ENCODE measurements at regions not wholly inside any gene's neighbourhood (a gene's known extent, or its start where the extent isn't known, plus 50 kb on each side); places are given as distances from the start of the nearest gene placed in this dataset.
"Not testable (repeated sequence)": the region's sequence is repeated elsewhere in the genome, so short reads cannot be mapped to it uniquely, and the experiment has no call there.

GRCh38 chr21:27380303-27380702 lies 413.4 kb upstream of the ADAMTS5 start:
- no peak for DNase-seq (ENCODE audit: low read depth in 2 of 2)

GRCh38 chr21:27379354-27379753 lies 412.5 kb upstream of the ADAMTS5 start:
- no peak for DNase-seq (ENCODE audit: low read depth in 2 of 2)

- DNase-seq (ENCODE audit: low read depth in 2 of 2) = no peak
Measured at GRCh38 chr21:27372381-27372780, 405.5 kb upstream of the ADAMTS5 start.

- DNase-seq (ENCODE audit: low read depth in 2 of 2) = no peak
Measured at GRCh38 chr21:27371975-27372331, 405.1 kb upstream of the ADAMTS5 start.

DNA sequence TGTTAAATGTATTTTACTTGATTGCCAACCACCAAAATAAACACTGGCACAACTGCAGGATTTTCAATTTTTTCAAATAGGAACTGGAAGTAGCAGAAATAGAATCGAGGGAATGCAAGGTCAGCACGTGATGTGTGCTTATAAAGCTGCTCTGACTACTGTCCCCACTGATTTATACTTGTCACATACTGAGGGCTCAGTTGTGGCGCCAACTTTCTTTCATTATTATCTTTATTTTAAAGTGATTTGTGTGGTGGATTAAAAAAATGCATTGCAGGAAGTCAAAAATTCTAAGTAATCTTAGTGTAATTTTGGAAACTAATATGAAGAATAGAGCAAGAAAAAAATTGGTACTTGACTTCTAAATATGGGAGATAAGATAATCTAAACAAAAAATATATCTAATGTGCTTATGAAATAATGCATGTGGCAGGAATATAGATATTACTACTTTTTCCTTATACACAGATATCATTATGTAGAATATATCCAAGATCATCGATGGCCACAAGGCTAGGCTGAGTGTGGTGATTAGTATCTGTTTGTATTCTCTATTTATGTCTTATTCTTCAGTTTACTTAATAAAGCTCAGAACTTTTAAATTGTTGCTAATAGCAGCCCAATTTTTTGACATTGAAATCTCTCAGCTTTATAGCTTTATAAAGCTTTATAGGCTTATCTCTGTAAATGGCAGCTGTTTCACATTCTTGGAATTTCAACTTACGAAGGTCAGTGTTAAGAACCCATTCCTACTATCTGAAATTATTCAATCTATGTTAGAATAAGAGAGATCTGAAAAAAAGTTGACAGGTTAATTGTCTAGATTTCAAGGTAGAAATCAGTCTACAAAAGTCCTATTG lies 404.5 kb upstream of the ADAMTS5 start:
- DNase-seq (ENCODE audit: low read depth in 2 of 2) = no peak

DNA sequence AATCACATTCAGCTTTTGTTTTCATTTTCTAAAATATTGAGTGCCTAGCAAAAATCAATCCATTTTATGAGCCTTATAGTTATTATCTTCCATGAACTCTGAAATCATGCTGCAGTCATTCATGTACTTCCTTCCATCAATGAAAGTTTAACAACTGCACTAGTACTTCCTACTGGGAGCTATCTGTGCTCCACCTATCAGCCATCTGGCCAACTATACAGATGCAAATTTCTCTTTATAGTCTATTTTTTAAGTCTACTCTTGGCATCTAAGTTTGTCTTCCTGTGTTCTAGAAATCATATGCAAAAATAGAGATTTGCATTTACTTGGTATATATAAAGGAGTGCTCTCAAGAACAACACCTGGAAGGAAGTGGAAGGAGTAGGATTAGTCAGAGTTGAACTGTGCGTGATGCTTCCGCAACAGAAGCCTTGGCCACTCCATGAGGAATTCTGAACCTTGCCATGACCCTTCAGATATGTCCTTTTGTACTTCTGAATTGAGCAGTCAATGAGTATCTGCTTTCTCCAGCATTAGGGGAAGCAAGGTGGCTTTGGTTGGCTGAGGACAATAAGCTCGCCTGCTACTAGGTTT lies 403.2 kb upstream of the ADAMTS5 start:
- DNase-seq (ENCODE audit: low read depth in 2 of 2) = no peak

DNA sequence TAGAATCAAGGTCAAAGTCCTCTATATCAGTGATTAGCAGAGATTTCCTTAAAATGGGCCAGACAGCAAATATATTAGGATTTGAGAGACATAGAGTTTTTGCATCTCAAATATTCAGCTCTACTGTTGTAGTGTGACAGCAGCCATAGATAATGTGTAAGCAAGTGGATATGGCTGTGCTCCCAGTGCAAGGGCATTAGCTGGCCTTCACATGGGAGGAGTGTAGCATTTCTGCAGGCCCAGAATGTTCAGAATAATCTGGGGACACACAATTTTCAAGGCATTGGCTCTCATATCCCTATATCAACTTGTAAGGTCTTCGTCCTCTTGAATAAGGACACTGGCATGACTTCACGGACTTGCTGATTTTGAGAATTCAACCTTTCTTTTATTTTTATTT lies 402.3 kb upstream of the ADAMTS5 start:
- no peak for DNase-seq (ENCODE audit: low read depth in 2 of 2)

DNA sequence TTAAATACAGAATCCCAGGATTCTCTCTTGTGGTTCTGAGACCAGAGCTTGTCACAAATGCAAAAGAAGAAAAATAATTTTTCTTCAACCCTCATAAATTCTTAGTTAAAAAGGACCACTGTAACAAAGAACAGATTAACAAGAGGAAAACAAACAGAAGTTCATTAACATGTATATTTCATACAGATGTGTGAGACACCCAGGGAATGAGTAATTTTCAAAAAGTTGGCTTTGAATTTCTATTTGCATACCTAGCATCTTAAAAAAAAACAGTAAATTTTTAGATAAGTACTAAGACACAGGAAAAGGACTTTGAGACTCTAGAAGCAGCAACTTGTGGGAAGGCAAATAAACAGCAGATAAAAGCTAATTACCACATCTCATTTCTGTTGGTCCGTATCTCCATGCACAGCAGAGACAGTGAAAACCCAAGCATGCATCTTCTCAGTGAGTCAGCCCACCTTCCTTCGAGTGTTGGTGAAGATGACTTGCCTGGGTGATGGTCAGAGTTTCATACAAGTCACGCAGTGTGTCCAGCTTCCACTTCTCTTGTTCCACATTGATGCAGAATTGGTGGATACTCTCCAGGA lies 399.9 kb upstream of the ADAMTS5 start:
- no peak for DNase-seq (ENCODE audit: low read depth in 2 of 2)

DNA sequence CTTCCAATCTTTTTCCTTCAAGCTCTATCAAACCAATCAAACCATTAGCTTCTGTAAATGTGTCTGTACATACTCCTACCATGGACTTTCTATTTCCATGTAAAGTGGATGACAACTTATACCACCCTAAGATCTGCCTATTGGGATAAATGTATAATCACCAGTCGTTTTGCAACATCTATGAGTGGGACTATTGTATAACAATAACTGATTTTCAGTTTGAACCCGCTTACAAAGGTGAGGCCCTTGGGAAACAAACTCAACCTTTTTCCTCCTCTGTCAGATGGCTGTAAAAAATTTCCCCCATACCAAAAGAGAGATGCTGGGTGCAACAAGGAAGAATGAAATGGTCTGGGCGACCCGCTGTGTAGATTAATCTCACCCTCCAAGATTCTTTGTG lies 399.1 kb upstream of the ADAMTS5 start:
- no peak for DNase-seq (ENCODE audit: low read depth in 2 of 2)

DNA sequence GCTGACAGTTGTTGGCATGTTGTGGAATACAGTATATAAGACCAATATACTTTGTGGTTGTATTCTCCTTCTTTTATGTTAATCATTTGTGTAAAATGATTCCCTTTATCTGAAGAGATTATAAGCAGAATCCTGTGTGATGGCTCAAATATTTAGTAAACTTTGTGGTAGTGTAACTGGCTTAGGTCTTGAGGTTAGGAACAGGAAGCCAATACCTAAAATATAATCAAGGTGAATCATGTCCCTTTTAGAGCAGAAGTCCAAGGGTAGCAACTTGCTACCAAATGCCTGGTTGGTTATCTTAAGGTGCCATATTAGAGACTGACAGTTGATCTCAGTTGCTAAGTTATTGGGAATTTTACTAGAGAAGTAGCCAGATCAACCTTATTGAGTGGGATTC lies 398.5 kb upstream of the ADAMTS5 start:
- no peak for DNase-seq (ENCODE audit: low read depth in 2 of 2)

- no peak for DNase-seq (ENCODE audit: low read depth in 2 of 2)
Measured at GRCh38 chr21:27363719-27364477, 397.0 kb upstream of the ADAMTS5 start.

DNA sequence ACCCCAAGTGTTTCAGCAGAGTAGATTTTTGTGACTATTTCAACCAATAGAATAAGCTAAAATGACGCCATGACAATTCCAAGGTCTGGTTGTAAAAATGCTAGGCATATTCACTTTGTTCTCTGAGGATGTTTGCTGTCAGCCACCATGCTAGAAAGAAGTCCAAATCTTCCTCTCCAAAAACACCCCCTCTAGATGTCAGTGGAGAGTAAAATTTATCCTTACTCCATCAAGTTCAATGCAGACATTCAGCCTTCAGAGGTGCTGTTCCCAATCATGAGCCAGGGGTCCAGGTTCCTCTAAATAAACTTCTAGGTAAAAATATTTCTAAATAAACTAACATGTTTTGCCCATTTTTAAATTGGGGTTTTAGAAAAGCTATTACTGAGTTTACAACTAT lies 395.4 kb upstream of the ADAMTS5 start:
- no peak for DNase-seq (ENCODE audit: low read depth in 2 of 2)

DNA sequence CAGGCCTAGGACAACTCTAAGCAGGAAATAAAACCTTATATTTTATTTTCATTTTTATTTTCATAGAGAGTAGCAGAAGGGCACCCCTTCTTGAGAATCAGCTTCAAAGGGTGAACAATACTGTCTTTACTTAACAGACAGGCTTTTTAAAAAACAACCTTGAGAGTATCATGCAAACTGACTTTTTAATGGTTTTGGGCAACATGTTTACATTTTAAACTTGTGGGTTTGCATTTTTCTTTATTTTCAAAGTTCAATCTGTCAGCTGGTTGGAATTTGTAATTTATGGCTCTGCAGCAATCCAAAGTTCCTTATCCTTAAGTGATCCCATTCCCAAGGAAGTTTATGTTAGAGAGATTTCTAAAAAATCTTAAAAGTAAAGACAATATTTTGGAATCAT lies 392.3 kb upstream of the ADAMTS5 start:
- DNase-seq (ENCODE audit: low read depth in 2 of 2) = no peak

GRCh38 chr21:27352885-27353284 lies 386.0 kb upstream of the ADAMTS5 start:
- no peak for DNase-seq (ENCODE audit: low read depth in 2 of 2)

- DNase-seq (ENCODE audit: low read depth in 2 of 2) = no peak
Measured at GRCh38 chr21:27346041-27346448, 379.2 kb upstream of the ADAMTS5 start.

- DNase-seq (ENCODE audit: low read depth in 2 of 2) = no peak
Measured at GRCh38 chr21:27339902-27340301, 373.0 kb upstream of the ADAMTS5 start.

GRCh38 chr21:27338007-27338406 lies 371.1 kb upstream of the ADAMTS5 start:
- not testable (repeated sequence) for DNase-seq (ENCODE audit: low read depth in 2 of 2)

DNA sequence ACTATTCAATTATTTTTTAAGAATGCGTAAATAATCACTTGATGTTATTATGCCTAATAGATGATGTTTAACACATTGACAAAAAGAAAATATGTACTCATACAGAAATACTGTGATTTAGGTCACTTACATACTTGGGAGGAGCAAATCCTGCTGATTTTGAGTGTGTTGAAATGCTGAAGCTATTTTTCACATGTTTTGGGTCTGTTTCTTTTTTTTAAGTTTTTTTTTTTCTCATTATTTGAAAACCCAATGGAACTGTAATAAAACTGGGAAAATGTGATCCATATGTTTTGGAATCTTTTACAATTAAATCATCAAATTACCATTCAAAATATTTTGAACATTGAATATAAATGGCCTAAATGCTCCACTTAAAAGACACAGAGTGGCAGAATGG lies 366.2 kb upstream of the ADAMTS5 start:
- no peak for DNase-seq (ENCODE audit: low read depth in 2 of 2)

GRCh38 chr21:27329255-27329851 lies 362.5 kb upstream of the ADAMTS5 start:
- no peak for DNase-seq (ENCODE audit: low read depth in 2 of 2)

DNA sequence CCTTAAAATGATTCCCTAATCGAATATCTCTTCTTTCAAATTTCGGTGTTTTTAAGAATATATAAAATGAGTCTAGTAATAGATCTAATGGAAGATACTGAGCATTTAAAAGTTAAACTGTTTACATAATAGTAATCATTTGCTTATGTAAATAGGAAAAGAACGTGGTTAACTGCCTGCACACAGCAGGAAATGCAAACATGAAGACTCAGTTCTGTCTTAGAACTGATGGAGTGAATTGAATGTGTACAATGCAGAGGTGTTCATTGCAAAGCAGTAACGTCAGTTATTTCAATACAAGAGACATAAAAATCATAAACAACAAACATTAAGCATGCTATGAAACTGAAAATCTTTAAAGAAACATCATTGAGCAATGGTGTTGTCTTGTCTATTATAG lies 359.4 kb upstream of the ADAMTS5 start:
- no peak for DNase-seq (ENCODE audit: low read depth in 2 of 2)

DNA sequence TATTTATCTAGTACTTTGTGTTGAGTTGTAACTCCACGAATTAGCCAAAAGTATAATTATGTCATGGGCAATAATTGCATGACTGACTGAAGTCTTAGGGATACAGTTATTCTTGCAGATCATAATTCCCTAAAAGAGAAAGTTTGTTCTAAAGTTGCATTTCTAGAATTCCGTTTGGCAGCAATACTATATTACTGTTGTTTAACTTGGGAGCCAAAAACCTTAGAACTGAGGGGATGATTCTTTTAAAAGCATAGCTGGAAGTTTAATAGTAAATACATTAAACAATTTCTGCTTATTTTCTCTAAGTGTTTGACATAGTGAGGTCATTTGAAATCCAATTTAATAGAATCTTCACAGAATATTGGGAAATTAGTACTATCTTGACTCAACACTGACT lies 356.4 kb upstream of the ADAMTS5 start:
- DNase-seq (ENCODE audit: low read depth in 2 of 2) = no peak

DNA sequence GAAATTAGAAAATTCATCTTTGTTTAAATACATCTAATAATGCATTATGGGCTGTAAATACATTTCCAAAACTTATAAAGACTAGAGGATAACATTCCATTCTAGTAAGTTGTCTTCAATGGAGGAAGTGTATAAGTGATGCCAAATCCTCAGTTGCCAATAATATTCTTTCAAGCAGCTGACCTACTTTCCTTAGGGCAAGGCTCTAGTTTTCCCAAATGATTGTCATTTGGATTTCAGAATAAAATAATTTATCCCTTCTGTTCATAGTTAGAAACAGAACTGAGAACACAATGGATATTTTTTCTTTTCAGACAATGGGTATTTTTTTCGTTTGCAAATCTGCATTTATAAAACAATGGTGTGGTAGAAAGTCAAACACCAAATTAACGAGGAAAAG lies 354.9 kb upstream of the ADAMTS5 start:
- DNase-seq (ENCODE audit: low read depth in 2 of 2) = no peak
